PC-9 (cell line): ENCODE measurements at regions not wholly inside any gene's neighbourhood (a gene's known extent, or its start where the extent isn't known, plus 50 kb on each side); places are given as distances from the start of the nearest gene placed in this dataset.

Experiments
- BruUV-seq: library from RNA; stranded (reverse); fragments of 400-500 nt; replicated peaks from 2 replicates; lab custom pipeline; 2021; lab: Mats Ljungman, UMichigan
- CTCF ChIA-PET: fragments of 300-600 bp; sonication (Branson Sonifier 250); formaldehyde crosslinking; loops from one replicate; lab custom pipeline; 2022; ENCODE audit warnings: antibody characterized with exemption; lab: Charles Lee
- POLR2A ChIA-PET: fragments of 300-600 bp; sonication (Branson Sonifier 250); formaldehyde crosslinking; loops from one replicate; lab custom pipeline; 2022; ENCODE audit warnings: antibody characterized with exemption; ENCODE audit not compliant: unreplicated experiment; lab: Charles Lee
- DNase-seq, 2 experiments: peaks; one replicate each; pipeline versions ENCODE4 v3.0.0 to v3.0.0-alpha.2; 2015 to 2022; ENCODE audit warnings: mixed read lengths in 1 of 2
- H2AFZ ChIP-seq: fragments of 200-600 bp; sonication (generic); 2 replicates; pipeline ENCODE4 v1.8.1; 2017; ENCODE audit warnings: antibody characterized with exemption
- H3F3A ChIP-seq: fragments of 200-600 bp; sonication (generic); 2 replicates; pipeline ENCODE4 v1.8.1; 2017; ENCODE audit warnings: antibody characterized with exemption, mild to moderate bottlenecking, low read depth; ENCODE audit not compliant: insufficient read depth
- H3K27ac ChIP-seq: fragments of 200-600 bp; sonication (generic); 2 replicates; pipeline ENCODE4 v1.6.1; 2016; ENCODE audit warnings: mixed run types
- H3K27me3 ChIP-seq: fragments of 200-600 bp; sonication (generic); 2 replicates; pipeline ENCODE4 v1.6.1; 2016; ENCODE audit warnings: low read depth, mixed run types; ENCODE audit not compliant: insufficient read depth
- H3K36me3 ChIP-seq: fragments of 200-600 bp; sonication (generic); 2 replicates; pipeline ENCODE4 v1.6.1; 2016; ENCODE audit warnings: low read depth, mixed run types
- H3K4me1 ChIP-seq: fragments of 200-600 bp; sonication (generic); replicated peaks from 2 replicates; pipeline ENCODE4 v1.6.1; 2016; ENCODE audit warnings: mixed run types; ENCODE audit not compliant: insufficient read depth
- H3K4me2 ChIP-seq: fragments of 200-600 bp; sonication (generic); 2 replicates; pipeline ENCODE4 v1.6.1; 2017; ENCODE audit warnings: mixed run types
- H3K4me3 ChIP-seq: fragments of 200-600 bp; sonication (generic); 2 replicates; pipeline ENCODE4 v1.6.1; 2016; ENCODE audit warnings: mixed run types
- H3K79me2 ChIP-seq: fragments of 200-600 bp; sonication (generic); 2 replicates; pipeline ENCODE4 v1.6.1; 2017; ENCODE audit warnings: low read depth, mixed run types
- H3K9me2 ChIP-seq: fragments of 200-600 bp; sonication (generic); 2 replicates; pipeline ENCODE4 v1.8.1; 2017; ENCODE audit warnings: mild to moderate bottlenecking; ENCODE audit not compliant: insufficient read depth
- H3K9me3 ChIP-seq: fragments of 200-600 bp; sonication (generic); 2 replicates; pipeline ENCODE4 v1.8.1; 2016; ENCODE audit warnings: low read depth; ENCODE audit not compliant: insufficient read depth
- H4K20me1 ChIP-seq: fragments of 200-600 bp; sonication (generic); 2 replicates; pipeline ENCODE4 v1.8.1; 2017; ENCODE audit not compliant: insufficient read depth
- CTCF ChIP-seq: fragments of 200-600 bp; sonication (generic); conservative IDR thresholded peaks from 2 replicates; pipeline ENCODE4 v1.6.1; 2017; ENCODE audit warnings: mixed run types, antibody characterized with exemption, mild to moderate bottlenecking, moderate library complexity
- EZH2 ChIP-seq: fragments of 200-600 bp; sonication (generic); IDR thresholded peaks from 2 replicates; pipeline ENCODE4 v1.8.0; 2017; ENCODE audit warnings: antibody characterized with exemption, low read depth
- intact Hi-C: fragments of 100-400 bp; cut with micrococcal nuclease; formaldehyde crosslinking; loops from one replicate; pipeline ENCODE4 v1.10.0; 2022; ENCODE audit not compliant: unreplicated experiment

DNA sequence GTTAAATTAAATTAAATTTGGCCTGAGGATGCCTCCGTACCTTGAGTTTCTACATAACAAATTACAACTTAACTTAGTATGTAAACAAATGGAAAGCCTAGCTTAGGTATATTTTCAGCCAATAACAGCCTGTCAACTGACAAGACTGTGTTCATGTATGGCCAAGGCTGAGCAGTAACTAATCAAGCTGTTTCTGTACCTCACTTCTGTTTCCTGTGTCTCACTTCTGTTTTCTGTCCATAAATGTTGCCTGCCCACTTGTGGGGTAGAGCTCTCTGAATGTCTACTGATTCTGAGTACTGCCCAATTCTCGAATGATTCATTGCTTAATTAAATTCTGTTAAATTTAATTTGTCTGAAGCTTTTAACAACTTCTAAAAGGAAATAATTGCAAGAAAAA lies 445.2 kb downstream of the PCDH11X start:
- no peaks in the 10 kb centered on the region for H3F3A ChIP-seq
- POLR2A ChIA-PET, result no interaction called here
- H3K27me3 ChIP-seq, result no peaks in the 10 kb centered on the region
- no peaks in the 10 kb centered on the region for H4K20me1 ChIP-seq
- H3K79me2 ChIP-seq, result no peaks in the 10 kb centered on the region
- H3K4me2 ChIP-seq, result no peak overlapping the region
- CTCF ChIA-PET, result no interaction called here
- H3K36me3 ChIP-seq, result no peaks in the 10 kb centered on the region
- no peaks in the 10 kb centered on the region for H3K4me1 ChIP-seq
- H3K27ac ChIP-seq, result no peak overlapping the region
- TF ChIP-seq CTCF (no peak), EZH2 (no peak)
- H2AFZ ChIP-seq, result no peak overlapping the region
- no peaks in the 10 kb centered on the region for H3K9me3 ChIP-seq
- BruUV-seq, result no TSS peak
- no peaks in the 10 kb centered on the region for H3K9me2 ChIP-seq
- H3K4me3 ChIP-seq, result no peak overlapping the region
- DNase-seq, result no peak
- intact Hi-C loops, result no loop called here

GRCh38 chrX:92230628-92231027 lies 451.5 kb downstream of the PCDH11X start:
- H3K9me3 ChIP-seq, result no peaks in the 10 kb centered on the region
- TF ChIP-seq CTCF, result no peak
- no peak for TF ChIP-seq EZH2
- DNase-seq, result no peak
- no peaks in the 10 kb centered on the region for H3K36me3 ChIP-seq
- intact Hi-C loops, result loop anchor here (5.0 kb wide), 2 partner anchors 1192 to 1307 kb away; no protein-coding TSS in a partner anchor
- ChIA-PET POLR2A (no interaction called here), CTCF (no interaction called here)
- H3K4me3 ChIP-seq, result no peak overlapping the region
- H4K20me1 ChIP-seq, result no peaks in the 10 kb centered on the region
- no peaks in the 10 kb centered on the region for H3F3A ChIP-seq
- H3K9me2 ChIP-seq, result no peaks in the 10 kb centered on the region
- H3K79me2 ChIP-seq, result no peaks in the 10 kb centered on the region
- no peaks in the 10 kb centered on the region for H3K27me3 ChIP-seq
- H3K4me2 ChIP-seq, result no peak overlapping the region
- no peak overlapping the region for H3K27ac ChIP-seq
- BruUV-seq, result no TSS peak
- no peak overlapping the region for H2AFZ ChIP-seq
- H3K4me1 ChIP-seq, result no peaks in the 10 kb centered on the region

DNA sequence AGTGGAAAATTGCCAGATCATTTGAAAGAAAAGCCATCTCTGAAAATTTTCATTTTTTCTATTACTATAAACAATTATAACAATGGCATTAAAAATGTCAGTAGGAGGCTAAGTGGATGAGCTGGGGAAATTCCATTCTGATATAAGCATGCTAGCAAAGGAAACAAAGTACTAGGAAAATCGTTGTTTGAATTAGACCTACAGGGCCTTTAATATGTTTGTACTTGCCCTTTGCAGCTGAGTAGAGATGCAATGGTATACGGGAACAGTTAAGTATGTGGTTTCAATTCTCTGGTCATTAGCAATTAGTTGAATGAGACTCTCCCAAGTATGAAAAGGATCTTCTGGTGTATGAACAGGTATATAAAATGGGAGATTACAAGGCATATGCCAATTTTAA lies 452.2 kb downstream of the PCDH11X start:
- no peaks in the 10 kb centered on the region for H3K9me3 ChIP-seq
- H3K9me2 ChIP-seq, result no peaks in the 10 kb centered on the region
- no peak overlapping the region for H3K27ac ChIP-seq
- H3K4me2 ChIP-seq, result no peak overlapping the region
- no peaks in the 10 kb centered on the region for H3K27me3 ChIP-seq
- H4K20me1 ChIP-seq, result no peaks in the 10 kb centered on the region
- no peaks in the 10 kb centered on the region for H3F3A ChIP-seq
- no peaks in the 10 kb centered on the region for H3K4me1 ChIP-seq
- DNase-seq, result no peak
- TF ChIP-seq CTCF (no peak), EZH2 (no peak)
- CTCF ChIA-PET, result no interaction called here
- no TSS peak for BruUV-seq
- H3K79me2 ChIP-seq, result no peaks in the 10 kb centered on the region
- no peak overlapping the region for H2AFZ ChIP-seq
- H3K4me3 ChIP-seq, result no peak overlapping the region
- POLR2A ChIA-PET, result no interaction called here
- H3K36me3 ChIP-seq, result no peaks in the 10 kb centered on the region
- intact Hi-C loops, result loop anchor here (5.0 kb wide), 2 partner anchors 1191 to 1306 kb away; no protein-coding TSS in a partner anchor
